H1 (cell line): ENCODE measurements at regions not wholly inside any gene's neighbourhood (a gene's known extent, or its start where the extent isn't known, plus 50 kb on each side); places are given as distances from the start of the nearest gene placed in this dataset.

Source experiments
- CTCF ChIA-PET: fragments of 300-600 bp; sonication (Branson Sonifier 250); formaldehyde crosslinking; loops from one replicate; lab custom pipeline; 2021; ENCODE audit not compliant: partially characterized antibody; lab: Charles Lee
- POLR2A ChIA-PET: fragments of 300-600 bp; sonication (Branson Sonifier 250); formaldehyde crosslinking; loops from one replicate; lab custom pipeline; 2021; ENCODE audit warnings: inconsistent platforms; ENCODE audit not compliant: partially characterized antibody; lab: Charles Lee
- DNase-seq, 2 experiments: peaks; one replicate each; pipeline versions ENCODE4 v3.0.0 to v3.0.0-alpha.2; 2010 to 2022; ENCODE audit warnings: low spot score in 2 of 2, low read depth in 1 of 2, mixed read lengths in 1 of 2
- FAIRE-seq: peaks from 2 replicates; lab custom pipeline; 2011; peaks lifted over from hg19 to GRCh38; lab: Jason Lieb, UNC
- H2AFZ ChIP-seq: 2 replicates; pipeline ENCODE4 v1.8.1; 2012; ENCODE audit warnings: low read length, inconsistent platforms
- H2AK5ac ChIP-seq: 2 replicates; pipeline ENCODE4 v1.6.1; 2013; ENCODE audit warnings: low read depth, low read length
- H2BK120ac ChIP-seq: replicated peaks from 2 replicates; pipeline ENCODE3; 2013; ENCODE audit warnings: low read depth, low read length, inconsistent platforms
- H2BK12ac ChIP-seq: 2 replicates; pipeline ENCODE4 v1.6.1; 2013; ENCODE audit warnings: low read depth, low read length
- H2BK15ac ChIP-seq: 2 replicates; pipeline ENCODE4 v1.6.1; 2013; ENCODE audit warnings: low read length
- H2BK20ac ChIP-seq: 2 replicates; pipeline ENCODE4 v1.6.1; 2013; ENCODE audit warnings: low read length
- H2BK5ac ChIP-seq: 2 replicates; pipeline ENCODE4 v1.6.1; 2013; ENCODE audit warnings: low read depth, low read length
- H3K14ac ChIP-seq: 2 replicates; pipeline ENCODE4 v1.6.1; 2013; ENCODE audit warnings: inconsistent platforms; ENCODE audit not compliant: insufficient read length
- H3K18ac ChIP-seq: 2 replicates; pipeline ENCODE4 v1.6.1; 2013; ENCODE audit warnings: low read length; ENCODE audit errors: extremely low read depth
- H3K23ac ChIP-seq: 2 replicates; pipeline ENCODE4 v1.6.1; 2013; ENCODE audit warnings: inconsistent platforms; ENCODE audit not compliant: insufficient read length
- H3K23me2 ChIP-seq: 2 replicates; pipeline ENCODE4 v1.6.1; 2013; ENCODE audit warnings: low read depth, low read length
- H3K27ac ChIP-seq: 2 replicates; pipeline ENCODE4 v1.6.1; 2011; ENCODE audit warnings: low read depth, low read length, inconsistent platforms
- H3K27me3 ChIP-seq, 4 experiments: replicated peaks in 1 of 4; 1 replicate in 1 of 4; 2 replicates in 3 of 4; pipeline versions ENCODE4 v1.6.1 to v1.8.1; 2011 to 2013; ENCODE audit warnings: low read length in 3 of 4, mild to moderate bottlenecking in 3 of 4, inconsistent platforms in 2 of 4, mixed read lengths in 2 of 4, moderate library complexity in 1 of 4; ENCODE audit not compliant: control insufficient read depth in 3 of 4, insufficient read depth in 3 of 4; ENCODE audit errors: extremely low read depth in 1 of 4
- H3K36me3 ChIP-seq, 4 experiments: 2 replicates each; pipeline versions ENCODE4 v1.6.1 to v1.8.1; 2011 to 2013; ENCODE audit warnings: mild to moderate bottlenecking in 4 of 4, low read length in 3 of 4, moderate library complexity in 2 of 4, control low read depth in 1 of 4, inconsistent platforms in 1 of 4; ENCODE audit not compliant: insufficient read depth in 4 of 4, control insufficient read depth in 2 of 4
- H3K4ac ChIP-seq: replicated peaks from 2 replicates; pipeline ENCODE3; 2013; ENCODE audit warnings: low read length, low read depth, mixed read lengths, inconsistent platforms; ENCODE audit not compliant: insufficient read length
- H3K4me1 ChIP-seq, 4 experiments: replicated peaks in 1 of 4; 1 replicate in 1 of 4; 2 replicates in 3 of 4; pipeline versions ENCODE4 v1.6.1 to v1.8.1; 2011 to 2013; ENCODE audit warnings: low read length in 3 of 4, inconsistent platforms in 2 of 4, mixed read lengths in 1 of 4; ENCODE audit not compliant: insufficient read depth in 4 of 4, control insufficient read depth in 3 of 4
- H3K4me2 ChIP-seq, 2 experiments: 2 replicates each; pipeline versions ENCODE4 v1.6.1 to v1.8.1; 2011 to 2013; ENCODE audit warnings: low read depth in 2 of 2, low read length in 2 of 2, control low read depth in 1 of 2, inconsistent platforms in 1 of 2, mild to moderate bottlenecking in 1 of 2; ENCODE audit not compliant: insufficient read depth in 1 of 2
- H3K4me3 ChIP-seq, 4 experiments: fragments of 200-600, 300-600 bp in 1 of 4; sonication (generic), shearing (Covaris generic), sonication (Bioruptor Twin) in 1 of 4; 2 replicates each; pipeline versions ENCODE4 v1.5.1 to v1.8.1; 2011 to 2016; ENCODE audit warnings: low read length in 4 of 4, low read depth in 3 of 4, control low read depth in 2 of 4, inconsistent platforms in 2 of 4, mild to moderate bottlenecking in 2 of 4, mixed read lengths in 1 of 4, moderate library complexity in 1 of 4; ENCODE audit not compliant: insufficient read depth in 2 of 4; ENCODE audit errors: extremely low read depth in 1 of 4
- H3K56ac ChIP-seq: replicated peaks from 2 replicates; pipeline ENCODE3; 2013; ENCODE audit warnings: low read depth, mild to moderate bottlenecking, mixed read lengths, low read length, inconsistent platforms; ENCODE audit not compliant: insufficient read length
- H3K79me1 ChIP-seq: 2 replicates; pipeline ENCODE4 v1.6.1; 2013; ENCODE audit warnings: low read depth, low read length, control low read depth
- H3K79me2 ChIP-seq, 2 experiments: 2 replicates each; pipeline versions ENCODE4 v1.6.1 to v1.8.1; 2012 to 2013; ENCODE audit warnings: low read length in 2 of 2, mild to moderate bottlenecking in 2 of 2, inconsistent platforms in 1 of 2; ENCODE audit not compliant: insufficient read depth in 2 of 2, control insufficient read depth in 1 of 2
- H3K9ac ChIP-seq, 4 experiments: replicated peaks in 1 of 4; 1 replicate in 1 of 4; 2 replicates in 3 of 4; pipeline versions ENCODE4 v1.6.1 to v1.8.1; 2011 to 2013; ENCODE audit warnings: low read depth in 3 of 4, low read length in 3 of 4, control low read depth in 2 of 4, mild to moderate bottlenecking in 2 of 4, moderate library complexity in 2 of 4, inconsistent platforms in 1 of 4; ENCODE audit errors: extremely low read depth in 1 of 4
- H3K9me3 ChIP-seq, 2 experiments: 2 replicates each; pipeline versions ENCODE4 v1.6.1 to v1.8.1; 2012 to 2013; ENCODE audit warnings: mild to moderate bottlenecking in 2 of 2, moderate library complexity in 2 of 2, control low read depth in 1 of 2, inconsistent platforms in 1 of 2, low read depth in 1 of 2, low read length in 1 of 2, mixed read lengths in 1 of 2; ENCODE audit not compliant: insufficient read depth in 2 of 2
- H4K20me1 ChIP-seq, 2 experiments: replicated peaks in 1 of 2; 2 replicates each; pipeline versions ENCODE3 to v1.8.1; 2011 to 2013; ENCODE audit warnings: inconsistent platforms in 2 of 2, low read length in 2 of 2, mild to moderate bottlenecking in 1 of 2; ENCODE audit not compliant: insufficient read depth in 2 of 2, control insufficient read depth in 1 of 2
- H4K5ac ChIP-seq: 2 replicates; pipeline ENCODE4 v1.6.1; 2013; ENCODE audit warnings: low read length, low read depth, mixed read lengths, inconsistent platforms; ENCODE audit not compliant: insufficient read length
- H4K8ac ChIP-seq: 2 replicates; pipeline ENCODE4 v1.8.0; 2013; ENCODE audit warnings: mild to moderate bottlenecking, moderate library complexity, low read length, inconsistent platforms; ENCODE audit not compliant: insufficient read depth; ENCODE audit errors: extremely low read depth
- H4K91ac ChIP-seq: replicated peaks from 2 replicates; pipeline ENCODE3; 2013; ENCODE audit warnings: low read length, mixed read lengths, inconsistent platforms; ENCODE audit not compliant: insufficient read length
- EGR1 ChIP-seq: IDR thresholded peaks from 2 replicates; pipeline ENCODE4 v1.6.1; 2011; ENCODE audit warnings: low read depth, low read length, borderline replicate concordance
- POLR2A ChIP-seq, 2 experiments: IDR thresholded peaks; 1 replicate in 1 of 2; 2 replicates in 1 of 2; pipeline ENCODE4 v1.6.1; 2011; ENCODE audit warnings: low read depth in 2 of 2, low read length in 2 of 2, mild to moderate bottlenecking in 2 of 2; ENCODE audit errors: control extremely low read depth in 1 of 2
- RNF2 ChIP-seq: fragments of 200-900, 300-1000 bp; sonication (generic); IDR thresholded peaks from 2 replicates; pipeline ENCODE4 v1.7.1; 2016; ENCODE audit warnings: borderline replicate concordance, low read depth, mild to moderate bottlenecking, antibody characterized with exemption, low read length; ENCODE audit not compliant: poor library complexity, severe bottlenecking; ENCODE audit errors: missing control alignments
- TEAD4 ChIP-seq: IDR thresholded peaks from 2 replicates; pipeline ENCODE4 v1.6.1; 2012; ENCODE audit warnings: low read depth, low read length, inconsistent platforms, mixed read lengths
- WGBS, 2 experiments: shearing (Covaris generic) in 1 of 2; methylation state at CpG; one replicate each; pipeline versions ENCODE4 v1.1.6 to v1.1.7; 2013 to 2015; ENCODE audit warnings: low lambda C conversion rate in 2 of 2, mixed read lengths in 2 of 2, inconsistent platforms in 1 of 2, low coverage in 1 of 2, missing lambda C conversion rate in 1 of 2; ENCODE audit not compliant: insufficient replicate concordance in 2 of 2, insufficient coverage in 1 of 2, insufficient read length in 1 of 2; ENCODE audit errors: extremely low coverage in 1 of 2, missing lambda C conversion rate in 1 of 2; 5-methylcytosine and 5-hydroxymethylcytosine counted together
- TF ChIP-seq, protein P1 (sequence below): IDR thresholded peaks from 2 replicates; pipeline ENCODE4 v1.6.1; 2011; ENCODE audit warnings: low read depth, mild to moderate bottlenecking, low read length; ENCODE audit not compliant: insufficient read depth

DNA sequence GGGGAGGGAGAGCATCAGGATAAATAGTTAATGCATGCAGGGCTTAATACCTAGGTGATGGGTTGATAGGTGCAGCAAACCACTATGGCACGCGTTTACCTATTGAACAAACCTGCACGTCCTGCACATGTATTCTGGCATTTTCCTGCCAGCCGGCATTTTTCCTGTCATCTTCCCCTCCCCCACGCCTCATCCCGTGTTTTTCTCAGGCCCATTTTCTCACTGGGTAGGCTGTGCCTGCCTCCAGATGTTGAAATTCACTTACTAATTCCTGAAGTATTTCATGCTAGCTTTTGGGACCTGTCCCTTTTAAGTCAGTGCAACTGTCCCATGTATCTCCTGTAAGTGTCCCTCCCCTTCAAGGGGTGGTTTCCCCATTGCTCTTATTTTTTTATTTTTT is 220.3 kb upstream of the NPY start:
- Histone ChIP-seq H2BK120ac (no peak overlapping the region), H3K79me1 (no peaks in the 10 kb centered on the region), H3K36me3 (no peaks in the 10 kb centered on the region), H2BK5ac (no peak overlapping the region), H3K9me3 (no peaks in the 10 kb centered on the region), H3K79me2 (no peaks in the 10 kb centered on the region), H3K4ac (no peak overlapping the region), H3K56ac (no peak overlapping the region), H4K8ac (no peak overlapping the region), H3K18ac (no peak overlapping the region), H3K23me2 (no peaks in the 10 kb centered on the region), H2AK5ac (no peak overlapping the region), H3K4me1 (no peaks in the 10 kb centered on the region; a peak in 2 of 7 replicates), H3K4me3 (no peak overlapping the region), H2BK12ac (no peak overlapping the region), H3K4me2 (no peak overlapping the region), H4K91ac (no peak overlapping the region), H4K20me1 (no peaks in the 10 kb centered on the region), H2AFZ (no peak overlapping the region), H2BK15ac (no peak overlapping the region), H3K9ac (no peak overlapping the region), H2BK20ac (no peak overlapping the region), H3K27ac (no peak overlapping the region), H3K14ac (no peak overlapping the region), H3K27me3 (no peaks in the 10 kb centered on the region), H3K23ac (no peak overlapping the region), H4K5ac (no peak overlapping the region)
- 99% methylated on average over 6 of the region's 6 CpGs; no CpG with 5 or more reads in 1 of the 2 experiments for WGBS, 2 experiments
- DNase-seq, result no peak
- TF ChIP-seq POLR2A (IDR thresholded peaks at IDR 0.05; ENCODE audit: control extremely low read depth in 1 of 2, low read depth in 2 of 2, low read length in 2 of 2) (no peak), RNF2 (no peak), EGR1 (no peak), TEAD4 (no peak)
- TF ChIP-seq, protein P1, sequence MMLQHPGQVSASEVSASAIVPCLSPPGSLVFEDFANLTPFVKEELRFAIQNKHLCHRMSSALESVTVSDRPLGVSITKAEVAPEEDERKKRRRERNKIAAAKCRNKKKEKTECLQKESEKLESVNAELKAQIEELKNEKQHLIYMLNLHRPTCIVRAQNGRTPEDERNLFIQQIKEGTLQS, result no peak
- CTCF ChIA-PET, result no interaction called here
- POLR2A ChIA-PET, result interaction anchor here (1.5 kb wide), 1 partner anchor 9 kb away, joined by 4 read pairs; no protein-coding TSS in a partner anchor
- no peak for FAIRE-seq
